GM12864 (cell line): ENCODE measurements at regions not wholly inside any gene's neighbourhood (a gene's known extent, or its start where the extent isn't known, plus 50 kb on each side); places are given as distances from the start of the nearest gene placed in this dataset.
"Not testable (repeated sequence)": the region's sequence is repeated elsewhere in the genome, so short reads cannot be mapped to it uniquely, and the experiment has no call there.

Experiments
- DNase-seq: peaks from one replicate; pipeline ENCODE4 v3.0.0-alpha.2; 2011; ENCODE audit warnings: low read depth
- H3K4me3 ChIP-seq: 2 replicates; pipeline ENCODE4 v1.5.1; 2011; ENCODE audit warnings: mild to moderate bottlenecking, low read depth, low read length, control low read depth
- TF ChIP-seq, protein P1 (sequence below): IDR thresholded peaks from 2 replicates; pipeline ENCODE4 v1.5.1; 2011; ENCODE audit warnings: low read depth, mild to moderate bottlenecking, moderate library complexity, low read length, control low read depth, inconsistent platforms; ENCODE audit errors: missing control alignments

DNA sequence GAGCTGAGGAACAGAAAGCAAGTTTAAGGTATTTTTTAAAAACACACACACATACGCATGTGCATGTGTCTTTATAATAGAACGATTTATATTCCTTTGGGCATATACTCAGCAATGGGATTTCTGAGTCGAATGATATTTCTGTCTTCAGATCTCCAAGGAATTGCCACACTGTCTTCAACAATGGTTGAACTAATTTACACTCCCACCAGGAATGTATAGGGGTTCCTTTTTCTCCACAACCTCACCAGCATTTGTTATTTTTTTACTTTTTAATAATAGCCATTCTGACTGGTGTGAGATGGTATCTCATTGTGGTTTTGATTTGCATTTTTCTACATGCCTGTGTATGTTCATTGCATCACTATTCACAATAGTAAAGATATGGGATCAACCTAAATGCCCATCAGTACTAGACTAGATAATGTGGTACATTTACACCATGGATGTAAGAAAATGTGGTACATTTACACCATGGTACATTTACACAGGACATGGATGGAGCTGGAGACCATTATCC, 60.3 kb upstream of the MAP3K1 start:
- TF ChIP-seq, protein P1, sequence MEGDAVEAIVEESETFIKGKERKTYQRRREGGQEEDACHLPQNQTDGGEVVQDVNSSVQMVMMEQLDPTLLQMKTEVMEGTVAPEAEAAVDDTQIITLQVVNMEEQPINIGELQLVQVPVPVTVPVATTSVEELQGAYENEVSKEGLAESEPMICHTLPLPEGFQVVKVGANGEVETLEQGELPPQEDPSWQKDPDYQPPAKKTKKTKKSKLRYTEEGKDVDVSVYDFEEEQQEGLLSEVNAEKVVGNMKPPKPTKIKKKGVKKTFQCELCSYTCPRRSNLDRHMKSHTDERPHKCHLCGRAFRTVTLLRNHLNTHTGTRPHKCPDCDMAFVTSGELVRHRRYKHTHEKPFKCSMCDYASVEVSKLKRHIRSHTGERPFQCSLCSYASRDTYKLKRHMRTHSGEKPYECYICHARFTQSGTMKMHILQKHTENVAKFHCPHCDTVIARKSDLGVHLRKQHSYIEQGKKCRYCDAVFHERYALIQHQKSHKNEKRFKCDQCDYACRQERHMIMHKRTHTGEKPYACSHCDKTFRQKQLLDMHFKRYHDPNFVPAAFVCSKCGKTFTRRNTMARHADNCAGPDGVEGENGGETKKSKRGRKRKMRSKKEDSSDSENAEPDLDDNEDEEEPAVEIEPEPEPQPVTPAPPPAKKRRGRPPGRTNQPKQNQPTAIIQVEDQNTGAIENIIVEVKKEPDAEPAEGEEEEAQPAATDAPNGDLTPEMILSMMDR = no peak
- no peak for DNase-seq

DNA sequence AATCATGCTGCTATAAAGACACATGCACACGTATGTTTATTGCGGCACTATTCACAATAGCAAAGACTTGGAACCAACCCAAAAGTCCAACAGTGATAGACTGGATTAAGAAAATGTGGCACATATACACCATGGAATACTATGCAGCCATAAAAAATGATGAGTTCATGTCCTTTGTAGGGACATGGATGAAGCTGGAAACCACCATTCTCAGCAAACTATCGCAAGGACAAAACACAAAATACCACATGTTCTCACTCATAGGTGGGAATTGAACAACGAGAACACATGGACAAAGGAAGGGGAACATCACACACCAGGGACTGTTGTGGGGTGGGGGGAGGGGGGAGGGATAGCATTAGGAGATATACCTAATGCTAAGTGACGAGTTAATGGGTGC, 61.8 kb upstream of the MAP3K1 start:
- DNase-seq, H3K4me3 ChIP-seq: not testable (repeated sequence)

More for the DNA sequence above, 60.3 kb upstream of the MAP3K1 start:
- H3K4me3 ChIP-seq = no peak overlapping the region

DNA sequence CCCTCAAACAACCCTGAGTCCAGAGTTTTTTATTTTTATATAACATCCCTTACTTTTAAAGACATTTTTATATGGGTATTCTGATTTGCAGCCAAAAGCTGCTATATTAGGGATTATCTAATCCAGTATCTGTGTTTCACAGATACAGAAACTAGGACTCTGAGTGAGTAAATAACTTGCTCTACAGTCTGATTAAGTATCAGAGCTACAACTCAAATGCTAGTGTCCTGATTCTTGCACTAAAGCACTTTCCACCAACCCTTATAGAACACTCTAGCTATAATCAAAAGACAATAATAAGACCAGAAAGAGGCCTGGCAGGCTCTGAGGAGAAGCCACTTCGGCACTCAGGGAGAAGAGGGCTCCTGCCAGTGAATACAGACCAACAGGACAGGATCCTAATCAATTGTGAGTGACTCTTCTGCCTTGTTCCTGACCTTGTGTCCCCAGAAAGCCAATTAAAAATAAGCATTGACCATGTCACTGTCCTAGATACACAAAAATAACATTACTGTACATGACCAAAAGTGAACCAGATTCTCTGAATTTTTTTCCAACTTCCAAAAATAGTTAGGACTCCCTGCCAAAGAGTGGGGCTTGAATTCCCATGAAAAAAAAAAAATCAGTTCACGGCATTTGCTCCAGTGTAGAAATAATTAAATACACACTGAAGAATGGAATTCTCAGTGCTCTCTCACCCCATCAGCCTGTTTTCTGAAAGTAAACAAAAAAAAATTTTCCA, 63.6 kb upstream of the MAP3K1 start:
- no peak for DNase-seq
- TF ChIP-seq, protein P1 = no peak
- H3K4me3 ChIP-seq = no peak overlapping the region

DNA sequence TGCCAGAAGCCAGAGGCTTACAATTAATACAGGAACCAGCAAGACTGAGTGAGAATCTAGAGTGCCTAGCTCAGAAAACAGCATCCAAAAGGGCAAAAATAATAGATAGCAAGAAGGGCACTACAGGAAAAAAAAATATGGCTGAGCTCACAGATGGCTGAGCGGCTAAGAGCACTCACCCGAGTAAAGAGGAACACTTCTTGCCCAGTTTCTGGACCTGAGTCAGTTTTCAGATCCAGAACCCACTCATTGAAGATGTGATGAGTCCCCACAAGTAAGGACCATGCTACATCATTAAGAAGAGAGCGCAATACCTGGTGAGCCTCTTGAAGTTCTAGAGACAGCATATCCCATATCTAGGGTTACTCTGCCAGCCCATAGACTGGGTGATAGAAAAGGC, 65.5 kb upstream of the MAP3K1 start:
- DNase-seq = no peak
- no peak overlapping the region for H3K4me3 ChIP-seq
- TF ChIP-seq, protein P1 = no peak

DNA sequence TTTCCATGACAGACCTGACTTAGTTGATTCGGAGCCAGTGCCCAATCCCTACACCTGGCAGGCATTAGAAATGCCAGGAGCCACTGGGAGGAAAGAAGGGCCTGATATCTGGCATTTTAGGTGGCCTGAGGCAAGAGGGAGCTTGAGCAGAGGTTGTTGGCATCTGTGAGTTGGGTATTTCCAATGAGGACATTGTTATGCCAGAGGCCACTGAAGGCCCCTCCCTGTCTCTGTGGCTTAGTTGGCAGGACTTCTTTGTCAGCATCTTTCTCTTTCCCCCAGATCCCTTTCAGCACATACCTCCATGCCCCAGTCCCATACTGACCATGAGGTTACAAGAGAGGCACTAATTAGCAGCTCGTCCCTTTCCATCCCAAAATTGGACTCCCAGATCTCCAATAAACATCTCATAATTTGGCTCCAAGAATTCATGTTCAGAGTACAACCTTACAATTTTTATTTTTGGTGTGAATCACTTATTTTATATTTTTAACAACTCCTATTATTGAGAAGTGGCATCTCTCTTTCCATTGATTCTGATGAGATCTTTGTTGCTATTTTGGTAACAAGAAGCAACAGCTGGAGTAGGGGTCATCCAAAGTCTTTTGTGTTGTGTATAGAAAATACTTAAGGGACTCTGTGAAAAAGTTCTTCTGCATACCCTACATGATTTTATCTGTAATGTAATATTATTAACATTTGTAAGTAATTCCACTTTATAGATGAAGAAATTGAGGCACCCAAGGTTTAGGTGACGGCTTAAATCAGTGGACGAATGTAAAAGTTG, 68.6 kb upstream of the MAP3K1 start:
- no peak overlapping the region for H3K4me3 ChIP-seq
- TF ChIP-seq, protein P1 = no peak
- DNase-seq = no peak

DNA sequence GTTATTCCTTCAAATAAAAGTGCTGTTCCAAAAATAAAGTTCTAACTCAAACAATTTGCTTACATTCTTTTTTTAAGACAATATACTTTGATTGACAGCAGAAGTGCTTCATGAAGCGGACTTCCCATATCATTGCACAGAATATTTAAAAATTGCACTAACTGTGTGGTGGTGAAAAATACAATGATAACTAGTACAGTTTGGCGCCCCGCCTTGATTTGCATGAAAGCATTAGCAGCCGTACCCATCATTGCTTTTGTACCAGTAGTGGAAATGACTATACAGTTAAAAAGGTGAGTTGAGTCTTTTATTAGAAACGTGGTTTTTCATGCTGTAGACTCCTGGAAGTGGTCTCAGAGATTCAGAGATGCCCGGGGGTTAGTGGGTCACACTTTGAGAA, 69.5 kb upstream of the MAP3K1 start:
- DNase-seq = no peak
- H3K4me3 ChIP-seq = no peak overlapping the region
- TF ChIP-seq, protein P1 = no peak

DNA sequence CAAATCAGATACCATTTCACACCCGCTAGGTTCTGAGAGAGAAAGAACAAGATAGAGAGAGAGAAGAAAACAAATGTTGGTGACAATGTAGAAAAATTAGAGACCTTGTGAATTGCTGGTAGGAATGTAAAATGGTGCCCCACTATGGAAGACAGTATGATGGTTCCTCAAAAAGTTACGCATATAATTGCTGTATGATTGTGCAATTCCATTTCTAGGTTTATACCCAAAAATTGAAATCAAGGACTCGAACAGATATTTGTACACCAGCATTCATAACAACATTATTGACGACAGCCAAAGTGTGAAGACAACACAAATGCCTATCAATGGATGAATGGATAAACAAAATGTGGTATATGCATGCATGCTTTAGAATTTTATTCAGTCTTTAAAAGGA, 74.5 kb upstream of the MAP3K1 start:
- no peak for DNase-seq
- TF ChIP-seq, protein P1 = no peak
- no peak overlapping the region for H3K4me3 ChIP-seq
